DOHH2 (cell line): ENCODE measurements at regions not wholly inside any gene's neighbourhood (a gene's known extent, or its start where the extent isn't known, plus 50 kb on each side); places are given as distances from the start of the nearest gene placed in this dataset.

ENCODE experiments used
- CTCF ChIP-seq: fragments of 200-600 bp; sonication (generic); IDR thresholded peaks from one replicate; pipeline ENCODE4 v1.5.1; 2014; ENCODE audit warnings: antibody characterized with exemption, mild to moderate bottlenecking, low read depth, low read length; ENCODE audit not compliant: poor library complexity, severe bottlenecking
- EZH2phosphoT487 ChIP-seq: fragments of 200-600 bp; sonication (generic); IDR thresholded peaks from 2 replicates; pipeline ENCODE4 v1.6.1; 2017; ENCODE audit warnings: borderline replicate concordance, mild to moderate bottlenecking, antibody characterized with exemption, low read length, moderate library complexity, mixed read lengths

GRCh38 chr2:192254444-192254843, 59.7 kb upstream of the TMEFF2 start:
- TF ChIP-seq EZH2phosphoT487 (no peak), CTCF (no peak)
